HCT116 (cell line): ENCODE measurements at regions not wholly inside any gene's neighbourhood (a gene's known extent, or its start where the extent isn't known, plus 50 kb on each side); places are given as distances from the start of the nearest gene placed in this dataset.

ENCODE experiments used
- CTCF ChIP-seq, 3 experiments: fragments of 200-600 bp in 1 of 3; sonication (generic) in 1 of 3; IDR thresholded peaks in 2 of 3; conservative IDR thresholded peaks in 1 of 3; 2 replicates each; pipeline ENCODE4 v1.5.1; 2012 to 2017; ENCODE audit warnings: low read depth in 2 of 3, low read length in 2 of 3, antibody characterized with exemption in 1 of 3, borderline replicate concordance in 1 of 3, control low read depth in 1 of 3, mild to moderate bottlenecking in 1 of 3, mixed read lengths in 1 of 3, mixed run types in 1 of 3, moderate library complexity in 1 of 3; ENCODE audit not compliant: insufficient read depth in 1 of 3
- EZH2 ChIP-seq: fragments of 200-600 bp; sonication (generic); IDR thresholded peaks from 2 replicates; pipeline ENCODE4 v1.6.1; 2017; ENCODE audit warnings: antibody characterized with exemption, mixed run types
- EZH2phosphoT487 ChIP-seq: fragments of 200-600 bp; IDR thresholded peaks from 2 replicates; pipeline ENCODE4 v1.6.1; 2018; ENCODE audit warnings: antibody characterized with exemption, borderline replicate concordance
- MAX ChIP-seq: IDR thresholded peaks from 2 replicates; pipeline ENCODE4 v1.6.1; 2012
- POLR2A ChIP-seq: IDR thresholded peaks from 2 replicates; pipeline ENCODE4 v1.7.0; 2011; ENCODE audit warnings: borderline replicate concordance; ENCODE audit not compliant: insufficient read depth, insufficient read length; ENCODE audit errors: extremely low read depth
- POLR2AphosphoS5 ChIP-seq: IDR thresholded peaks from 2 replicates; pipeline ENCODE4 v1.6.1; 2011; ENCODE audit warnings: mild to moderate bottlenecking, low read depth, low read length, moderate library complexity
- RAD21 ChIP-seq: IDR thresholded peaks from 2 replicates; pipeline ENCODE4 v1.6.1; 2012; ENCODE audit warnings: low read depth, mild to moderate bottlenecking
- SIN3A ChIP-seq: IDR thresholded peaks from 2 replicates; pipeline ENCODE4 v1.6.1; 2012; ENCODE audit warnings: low read depth
- TCF7L2 ChIP-seq: IDR thresholded peaks from 2 replicates; pipeline ENCODE4 v1.7.0; 2011; ENCODE audit warnings: borderline replicate concordance, inconsistent platforms; ENCODE audit not compliant: insufficient read depth, insufficient read length; ENCODE audit errors: extremely low read depth
- YY1 ChIP-seq: IDR thresholded peaks from 2 replicates; pipeline ENCODE4 v1.6.1; 2011; ENCODE audit warnings: low read length, low read depth, moderate library complexity, mild to moderate bottlenecking; ENCODE audit not compliant: insufficient replicate concordance; ENCODE audit errors: extremely low read depth
- ZNF274 ChIP-seq: fragments of 200-500 bp; sonication (Bioruptor generic); IDR thresholded peaks from 2 replicates; pipeline ENCODE4 v1.6.1; 2014; ENCODE audit warnings: mild to moderate bottlenecking, low read depth, low read length, inconsistent platforms
- TF ChIP-seq, protein P1 (sequence below): IDR thresholded peaks from 2 replicates; pipeline ENCODE4 v1.6.1; 2012; ENCODE audit warnings: low read depth
- TF ChIP-seq, protein P2 (sequence below): IDR thresholded peaks from 2 replicates; pipeline ENCODE4 v1.6.1; 2012

GRCh38 chr6:108768792-108769524 is 79.3 kb upstream of the ARMC2 start:
- TF ChIP-seq SIN3A = no peak
- TF ChIP-seq CTCF (IDR thresholded peaks at IDR 0.05 in 2 of 3, conservative IDR thresholded peaks at IDR 0.05 in 1 of 3; ENCODE audit: borderline replicate concordance in 1 of 3, insufficient read depth in 1 of 3, low read depth in 2 of 3, low read length in 2 of 3) = no peak
- TF ChIP-seq, protein P1, sequence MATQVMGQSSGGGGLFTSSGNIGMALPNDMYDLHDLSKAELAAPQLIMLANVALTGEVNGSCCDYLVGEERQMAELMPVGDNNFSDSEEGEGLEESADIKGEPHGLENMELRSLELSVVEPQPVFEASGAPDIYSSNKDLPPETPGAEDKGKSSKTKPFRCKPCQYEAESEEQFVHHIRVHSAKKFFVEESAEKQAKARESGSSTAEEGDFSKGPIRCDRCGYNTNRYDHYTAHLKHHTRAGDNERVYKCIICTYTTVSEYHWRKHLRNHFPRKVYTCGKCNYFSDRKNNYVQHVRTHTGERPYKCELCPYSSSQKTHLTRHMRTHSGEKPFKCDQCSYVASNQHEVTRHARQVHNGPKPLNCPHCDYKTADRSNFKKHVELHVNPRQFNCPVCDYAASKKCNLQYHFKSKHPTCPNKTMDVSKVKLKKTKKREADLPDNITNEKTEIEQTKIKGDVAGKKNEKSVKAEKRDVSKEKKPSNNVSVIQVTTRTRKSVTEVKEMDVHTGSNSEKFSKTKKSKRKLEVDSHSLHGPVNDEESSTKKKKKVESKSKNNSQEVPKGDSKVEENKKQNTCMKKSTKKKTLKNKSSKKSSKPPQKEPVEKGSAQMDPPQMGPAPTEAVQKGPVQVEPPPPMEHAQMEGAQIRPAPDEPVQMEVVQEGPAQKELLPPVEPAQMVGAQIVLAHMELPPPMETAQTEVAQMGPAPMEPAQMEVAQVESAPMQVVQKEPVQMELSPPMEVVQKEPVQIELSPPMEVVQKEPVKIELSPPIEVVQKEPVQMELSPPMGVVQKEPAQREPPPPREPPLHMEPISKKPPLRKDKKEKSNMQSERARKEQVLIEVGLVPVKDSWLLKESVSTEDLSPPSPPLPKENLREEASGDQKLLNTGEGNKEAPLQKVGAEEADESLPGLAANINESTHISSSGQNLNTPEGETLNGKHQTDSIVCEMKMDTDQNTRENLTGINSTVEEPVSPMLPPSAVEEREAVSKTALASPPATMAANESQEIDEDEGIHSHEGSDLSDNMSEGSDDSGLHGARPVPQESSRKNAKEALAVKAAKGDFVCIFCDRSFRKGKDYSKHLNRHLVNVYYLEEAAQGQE = no peak
- no peak for TF ChIP-seq POLR2AphosphoS5
- no peak for TF ChIP-seq RAD21
- no peak for TF ChIP-seq TCF7L2
- TF ChIP-seq EZH2phosphoT487 = no peak
- no peak for TF ChIP-seq POLR2A
- no peak for TF ChIP-seq EZH2
- TF ChIP-seq MAX = no peak
- TF ChIP-seq ZNF274 = no peak
- TF ChIP-seq YY1 = no peak
- TF ChIP-seq, protein P2, sequence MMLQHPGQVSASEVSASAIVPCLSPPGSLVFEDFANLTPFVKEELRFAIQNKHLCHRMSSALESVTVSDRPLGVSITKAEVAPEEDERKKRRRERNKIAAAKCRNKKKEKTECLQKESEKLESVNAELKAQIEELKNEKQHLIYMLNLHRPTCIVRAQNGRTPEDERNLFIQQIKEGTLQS = no peak
